ENCODE measurements at regions not wholly inside any gene's neighbourhood (a gene's known extent, or its start where the extent isn't known, plus 50 kb on each side); places are given as distances from the start of the nearest gene placed in this dataset.

DNA sequence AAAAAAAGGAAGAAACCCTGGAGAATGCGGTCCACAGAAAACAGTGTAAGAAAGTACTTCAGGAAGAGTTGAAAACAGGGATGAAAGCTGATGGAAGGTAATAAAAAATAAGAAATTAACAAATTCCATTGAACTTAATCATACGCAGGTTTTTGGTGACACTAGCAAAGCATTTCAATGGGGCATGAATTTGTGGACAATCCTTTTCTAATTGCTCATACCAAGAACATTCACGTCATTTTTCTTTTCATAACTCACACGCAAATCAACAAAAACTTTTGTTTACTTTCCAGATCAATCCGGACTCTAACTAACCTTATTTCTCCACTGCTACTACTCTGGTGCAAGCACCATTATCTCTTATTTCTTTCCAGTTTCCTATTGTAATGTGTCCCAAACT, 1195.0 kb downstream of the SLITRK5 start:
- ChIA-PET POLR2A (no interaction called here), CTCF (interaction anchor here (0.7 kb wide), 1 partner anchor 451 kb away, joined by 3 read pairs; no protein-coding TSS in a partner anchor)
- H3K9me3 ChIP-seq (ENCODE audit: control insufficient read depth, insufficient read depth, low read length), result peaks cover 2% of the 10 kb centered on the region; the same call in 1 of the 2 replicates
- no peak for DNase-seq (ENCODE audit: low read depth, low spot score)
- H3K27ac ChIP-seq (ENCODE audit: low read depth, low read length), result no peak overlapping the region
- no peaks in the 10 kb centered on the region for H3K27me3 ChIP-seq (ENCODE audit: control insufficient read depth, insufficient read depth, low read length)
- TF ChIP-seq, protein P1, sequence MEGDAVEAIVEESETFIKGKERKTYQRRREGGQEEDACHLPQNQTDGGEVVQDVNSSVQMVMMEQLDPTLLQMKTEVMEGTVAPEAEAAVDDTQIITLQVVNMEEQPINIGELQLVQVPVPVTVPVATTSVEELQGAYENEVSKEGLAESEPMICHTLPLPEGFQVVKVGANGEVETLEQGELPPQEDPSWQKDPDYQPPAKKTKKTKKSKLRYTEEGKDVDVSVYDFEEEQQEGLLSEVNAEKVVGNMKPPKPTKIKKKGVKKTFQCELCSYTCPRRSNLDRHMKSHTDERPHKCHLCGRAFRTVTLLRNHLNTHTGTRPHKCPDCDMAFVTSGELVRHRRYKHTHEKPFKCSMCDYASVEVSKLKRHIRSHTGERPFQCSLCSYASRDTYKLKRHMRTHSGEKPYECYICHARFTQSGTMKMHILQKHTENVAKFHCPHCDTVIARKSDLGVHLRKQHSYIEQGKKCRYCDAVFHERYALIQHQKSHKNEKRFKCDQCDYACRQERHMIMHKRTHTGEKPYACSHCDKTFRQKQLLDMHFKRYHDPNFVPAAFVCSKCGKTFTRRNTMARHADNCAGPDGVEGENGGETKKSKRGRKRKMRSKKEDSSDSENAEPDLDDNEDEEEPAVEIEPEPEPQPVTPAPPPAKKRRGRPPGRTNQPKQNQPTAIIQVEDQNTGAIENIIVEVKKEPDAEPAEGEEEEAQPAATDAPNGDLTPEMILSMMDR (IDR thresholded peaks at IDR 0.05; ENCODE audit: low read depth, low read length), result no peak
- no peak overlapping the region for H3K4me3 ChIP-seq (ENCODE audit: low read depth, low read length)

DNA sequence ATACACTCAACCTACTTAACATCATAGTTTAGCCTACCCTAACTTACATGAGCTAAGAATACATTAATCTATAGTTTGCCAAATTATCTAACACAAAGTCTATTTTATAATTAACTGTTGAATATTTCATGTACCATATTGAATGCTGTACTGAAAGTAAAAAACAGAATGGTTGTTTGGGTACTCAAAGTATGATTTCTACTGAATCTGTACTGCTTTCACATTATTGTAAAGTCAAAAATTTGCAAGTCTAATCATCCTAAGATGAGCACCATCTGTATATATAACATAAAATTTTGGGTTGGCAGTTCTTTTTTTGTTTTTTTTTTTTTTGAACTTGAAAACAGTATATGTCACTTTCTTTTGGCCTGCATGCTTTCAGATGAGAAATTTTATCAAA, 1212.6 kb downstream of the SLITRK5 start:
- ChIA-PET CTCF (no interaction called here), POLR2A (no interaction called here)
- Histone ChIP-seq H3K27me3 (ENCODE audit: control insufficient read depth, insufficient read depth, low read length) (no peaks in the 10 kb centered on the region), H3K9me3 (ENCODE audit: control insufficient read depth, insufficient read depth, low read length) (peaks cover 5% of the 10 kb centered on the region), H3K27ac (ENCODE audit: low read depth, low read length) (no peak overlapping the region), H3K4me3 (ENCODE audit: low read depth, low read length) (no peak overlapping the region)
- TF ChIP-seq, protein P1 (IDR thresholded peaks at IDR 0.05; ENCODE audit: low read depth, low read length), result no peak
- no peak for DNase-seq (ENCODE audit: low read depth, low spot score)

DNA sequence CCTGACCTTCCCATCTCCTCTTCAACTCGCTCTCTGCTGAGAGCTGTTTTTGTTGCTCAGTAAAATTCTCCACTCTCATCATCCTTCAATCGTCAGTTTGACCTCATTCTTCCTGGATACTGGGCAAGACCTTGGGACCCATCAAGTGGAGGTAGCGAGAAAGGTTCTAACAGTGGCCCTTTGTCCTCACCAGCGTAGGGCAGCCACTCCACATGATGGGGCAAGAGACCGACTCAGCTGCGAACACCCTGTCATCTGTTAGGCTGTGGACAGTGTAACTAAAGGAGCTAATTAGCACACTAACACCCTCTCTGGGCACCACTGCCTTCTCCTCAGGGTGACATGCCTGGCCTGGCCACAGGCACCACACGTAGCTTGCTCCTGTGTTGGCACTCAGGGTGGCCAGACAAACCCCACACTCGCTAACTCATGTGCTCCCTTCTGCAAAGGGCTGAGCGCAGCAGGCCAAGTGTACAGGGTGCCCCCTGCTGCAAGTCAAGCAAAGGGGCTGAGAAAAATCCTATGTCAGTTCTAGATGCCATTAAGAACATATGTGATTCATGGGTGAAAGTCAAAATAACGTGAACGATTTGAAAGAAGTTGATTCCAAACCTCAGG, 1216.0 kb downstream of the SLITRK5 start:
- Histone ChIP-seq H3K4me3 (ENCODE audit: low read depth, low read length) (no peak overlapping the region), H3K27ac (ENCODE audit: low read depth, low read length) (no peak overlapping the region), H3K27me3 (ENCODE audit: control insufficient read depth, insufficient read depth, low read length) (no peaks in the 10 kb centered on the region), H3K9me3 (ENCODE audit: control insufficient read depth, insufficient read depth, low read length) (peaks cover 5% of the 10 kb centered on the region)
- no peak for DNase-seq (ENCODE audit: low read depth, low spot score)
- CTCF ChIA-PET, result no interaction called here
- POLR2A ChIA-PET, result no interaction called here
- TF ChIP-seq, protein P1 (IDR thresholded peaks at IDR 0.05; ENCODE audit: low read depth, low read length), result no peak

DNA sequence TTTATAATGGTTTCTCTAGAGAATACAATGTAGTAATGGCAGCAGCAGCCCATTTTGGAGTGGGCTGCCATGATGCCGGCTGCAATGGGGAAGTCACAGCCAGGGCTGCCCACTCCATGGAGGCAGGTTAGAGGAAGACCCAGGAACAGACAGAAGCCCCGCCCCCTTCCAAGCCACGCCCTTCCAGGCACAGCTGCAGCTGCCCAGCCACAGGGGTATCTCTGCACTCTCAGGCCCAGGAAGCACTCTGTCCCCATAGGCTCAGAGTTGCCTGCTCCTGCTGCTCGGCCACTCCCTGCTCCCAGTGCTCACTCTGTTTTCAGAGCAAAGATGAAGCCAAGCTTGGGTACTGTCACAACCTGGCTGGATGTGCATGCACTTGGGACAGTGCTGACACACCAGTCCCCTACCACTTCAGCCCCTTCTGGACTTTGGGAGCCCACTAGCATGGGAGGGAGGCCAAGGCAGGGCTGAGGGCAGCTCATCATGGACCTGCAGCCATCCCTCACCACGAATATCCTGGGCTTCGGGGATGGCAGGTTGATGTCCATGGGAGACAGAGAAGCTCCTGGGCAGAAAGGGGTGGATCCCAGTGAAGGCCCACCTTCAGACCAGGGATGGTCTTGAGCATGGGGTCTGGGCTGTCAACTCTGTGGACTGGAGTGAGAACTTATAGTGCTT, 1224.2 kb downstream of the SLITRK5 start:
- ChIA-PET CTCF (no interaction called here), POLR2A (no interaction called here)
- no peak overlapping the region for H3K27ac ChIP-seq (ENCODE audit: low read depth, low read length)
- DNase-seq (ENCODE audit: low read depth, low spot score), result no peak
- no peak overlapping the region for H3K4me3 ChIP-seq (ENCODE audit: low read depth, low read length)
- peaks cover 13% of the 10 kb centered on the region for H3K9me3 ChIP-seq (ENCODE audit: control insufficient read depth, insufficient read depth, low read length)
- TF ChIP-seq, protein P1 (IDR thresholded peaks at IDR 0.05; ENCODE audit: low read depth, low read length), result no peak
- H3K27me3 ChIP-seq (ENCODE audit: control insufficient read depth, insufficient read depth, low read length), result no peaks in the 10 kb centered on the region

DNA sequence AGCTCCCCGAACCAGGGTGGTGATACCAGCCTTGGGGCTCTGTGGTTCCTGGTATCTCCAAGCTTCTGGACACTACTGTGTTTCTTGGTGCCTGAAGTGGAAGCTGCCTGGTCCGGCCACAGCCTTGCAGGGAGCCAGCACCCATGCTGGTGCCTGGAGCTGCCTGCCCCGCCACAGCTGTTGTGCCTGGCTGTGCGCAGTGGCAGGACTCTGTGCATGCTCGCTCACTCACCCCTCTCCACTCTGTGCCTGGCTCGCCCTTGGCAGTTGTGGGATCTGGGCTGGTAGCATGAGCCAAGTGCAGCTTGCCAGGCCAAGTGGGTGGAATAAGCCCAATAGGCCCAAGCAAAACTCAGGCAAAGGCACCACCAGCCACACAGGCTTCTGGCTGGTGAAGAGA, 1225.3 kb downstream of the SLITRK5 start:
- Histone ChIP-seq H3K27me3 (ENCODE audit: control insufficient read depth, insufficient read depth, low read length) (no peaks in the 10 kb centered on the region), H3K9me3 (ENCODE audit: control insufficient read depth, insufficient read depth, low read length) (peaks cover 13% of the 10 kb centered on the region), H3K4me3 (ENCODE audit: low read depth, low read length) (no peak overlapping the region), H3K27ac (ENCODE audit: low read depth, low read length) (no peak overlapping the region)
- TF ChIP-seq, protein P1 (IDR thresholded peaks at IDR 0.05; ENCODE audit: low read depth, low read length), result no peak
- DNase-seq (ENCODE audit: low read depth, low spot score), result no peak
- POLR2A ChIA-PET, result no interaction called here
- CTCF ChIA-PET, result no interaction called here

Data from AG04450 (cell line).